Ovary (tissue), 7 donors: ENCODE measurements at regions not wholly inside any gene's neighbourhood (a gene's known extent, or its start where the extent isn't known, plus 50 kb on each side); places are given as distances from the start of the nearest gene placed in this dataset.

Experiments
- DNase-seq, 5 donors: peaks; one replicate each; pipeline ENCODE4 v3.0.0-alpha.2; 2019 to 2020
- H3K27ac ChIP-seq, 2 donors: fragments of 200-600 bp; one replicate each; pipeline versions ENCODE4 v1.5.1 to v1.8.0; 2019 to 2022
- H3K27me3 ChIP-seq: fragments of 200-600 bp; one replicate; pipeline ENCODE4 v1.8.0; 2022
- H3K36me3 ChIP-seq: fragments of 200-600 bp; sonication (generic); one replicate; pipeline ENCODE4 v1.5.1; 2019
- H3K4me1 ChIP-seq: one replicate; pipeline ENCODE4 v1.8.1; 2013; ENCODE audit warnings: mild to moderate bottlenecking, moderate library complexity; ENCODE audit not compliant: insufficient read depth
- H3K4me3 ChIP-seq: fragments of 200-600 bp; sonication (generic); one replicate; pipeline ENCODE4 v1.5.1; 2017
- H3K9me3 ChIP-seq, 2 donors: fragments of 200-600 bp in 1 of 2; sonication (generic) in 1 of 2; one replicate each; pipeline versions ENCODE4 v1.5.1 to v1.8.1; 2013 to 2019; ENCODE audit warnings: mild to moderate bottlenecking in 1 of 2, moderate library complexity in 1 of 2
- CTCF ChIP-seq, 3 donors: fragments of 450-650 bp in 2 of 3; fragments of 200-600 bp in 1 of 3; IDR thresholded peaks; one replicate each; pipeline versions ENCODE4 v1.5.1 to v1.8.0; 2016 to 2022; ENCODE audit warnings: antibody characterized with exemption in 3 of 3, mild to moderate bottlenecking in 1 of 3
- EP300 ChIP-seq: sonication (generic); formaldehyde crosslinking; IDR thresholded peaks from one replicate; pipeline ENCODE4 v1.6.1; 2017; ENCODE audit warnings: antibody characterized with exemption
- POLR2A ChIP-seq: fragments of 450-650 bp; IDR thresholded peaks from one replicate; pipeline ENCODE4 v1.6.1; 2017; ENCODE audit warnings: antibody characterized with exemption, mild to moderate bottlenecking, moderate library complexity
- WGBS, 3 donors: extraction: QIAGEN DNeasy Blood & Tissue Kit in 1 of 3; methylation state at CpG; one replicate each; pipeline versions ENCODE4 v1.1.5 to v1.1.7; 2013 to 2017; 5-methylcytosine and 5-hydroxymethylcytosine counted together
- intact Hi-C, 4 donors: fragments of 100-400 bp; cut with DNase I; formaldehyde crosslinking; loops; one replicate each; pipeline versions ENCODE4 v1.11.0 to v1.15.1; 2022 to 2023
- donor health status: DM: no; HTN: no; CAD: no; lungs with moderate emphysema.
- donor health status: DM: no; HTN: no; CAD: no.
- donor health status: Bipolar disorder and iron deficiency.
- donor health status: DM: no; HTN: no; CAD: no.
- donor health status: DM: yes; HTN: yes; CAD: no.

DNA sequence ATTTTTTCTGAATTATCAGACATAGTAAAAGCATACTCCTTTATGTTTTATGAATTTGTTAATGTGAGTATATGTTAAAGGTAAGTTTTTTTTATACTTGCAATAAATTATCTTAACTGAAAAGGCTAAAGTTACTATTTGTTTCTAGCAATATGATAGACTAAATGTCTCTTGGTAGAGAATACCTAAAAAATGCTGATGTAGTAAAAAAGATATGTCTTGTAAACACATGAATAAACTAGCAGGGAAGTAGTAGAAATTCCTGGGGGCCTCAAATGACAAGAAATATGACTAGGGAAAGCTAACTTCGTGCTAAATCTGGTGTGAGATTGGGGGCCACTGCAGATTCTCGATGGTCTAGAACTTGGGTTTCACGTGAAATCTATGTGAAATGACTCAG is 188.1 kb upstream of the CACNA1E start:
- no peak overlapping the region for H3K4me3 ChIP-seq
- H3K36me3 ChIP-seq: no peaks in the 10 kb centered on the region
- H3K27me3 ChIP-seq: no peaks in the 10 kb centered on the region
- intact Hi-C loops: no loop called here
- TF ChIP-seq POLR2A (no peak), EP300 (no peak), CTCF (IDR thresholded peaks at IDR 0.05) (no peak)
- WGBS, 3 donors: 67 to 81% (median 77%) methylated on average over 3 of the region's 3 CpGs
- H3K27ac ChIP-seq: no peak overlapping the region
- H3K9me3 ChIP-seq: no peaks in the 10 kb centered on the region
- DNase-seq: no peak
- no peaks in the 10 kb centered on the region for H3K4me1 ChIP-seq

DNA sequence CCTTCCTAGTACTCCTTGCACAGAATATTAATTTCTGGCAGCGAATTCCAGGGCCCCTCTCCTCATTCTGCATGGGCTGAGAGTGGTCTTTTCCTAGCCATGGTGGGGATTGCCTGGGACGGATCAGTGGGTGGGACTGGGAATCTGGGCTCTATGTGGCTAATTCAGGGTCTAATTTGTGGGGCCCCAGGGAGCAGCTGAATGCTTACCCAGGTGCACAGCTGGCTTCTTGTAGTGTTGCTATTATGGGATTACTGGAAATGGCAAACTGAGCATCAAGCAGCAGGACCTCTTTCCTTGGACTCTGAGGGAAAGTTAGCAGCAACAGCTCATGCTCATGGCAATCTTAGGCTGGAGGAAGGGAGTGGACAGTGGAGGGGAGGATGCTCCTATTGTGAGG is 187.1 kb upstream of the CACNA1E start:
- H3K27ac ChIP-seq: no peak overlapping the region
- intact Hi-C loops: no loop called here
- WGBS, 3 donors: 68 to 73% (median 68%) methylated on average over 2 of the region's 2 CpGs
- DNase-seq: no peak
- TF ChIP-seq EP300: no peak
- no peak for TF ChIP-seq POLR2A
- no peak for TF ChIP-seq CTCF (IDR thresholded peaks at IDR 0.05)
- H3K4me1 ChIP-seq: no peaks in the 10 kb centered on the region
- no peak overlapping the region for H3K4me3 ChIP-seq
- H3K27me3 ChIP-seq: no peaks in the 10 kb centered on the region
- H3K9me3 ChIP-seq: no peaks in the 10 kb centered on the region
- H3K36me3 ChIP-seq: no peaks in the 10 kb centered on the region

DNA sequence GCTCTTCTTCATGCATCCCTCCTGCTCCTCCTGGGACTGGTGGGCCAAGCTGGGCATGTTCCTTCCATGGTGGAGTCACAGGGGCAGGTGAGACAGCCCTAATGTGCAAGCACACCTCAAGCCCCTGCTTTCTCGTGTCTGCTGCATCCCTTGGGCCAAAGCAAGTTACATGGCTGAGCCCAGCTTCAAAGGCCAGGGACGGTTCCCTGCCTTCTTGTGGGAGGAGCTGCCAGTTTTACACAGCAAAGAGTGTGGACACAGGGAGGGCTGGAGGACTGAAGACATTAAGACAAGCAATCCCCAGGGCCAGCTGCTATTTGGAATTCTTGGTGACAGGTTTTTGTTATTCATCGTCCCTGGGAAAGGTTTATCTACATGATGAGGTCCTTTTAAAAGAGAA is 175.2 kb upstream of the CACNA1E start:
- no peaks in the 10 kb centered on the region for H3K4me1 ChIP-seq
- DNase-seq: no peak
- no peaks in the 10 kb centered on the region for H3K36me3 ChIP-seq
- TF ChIP-seq EP300: no peak
- H3K9me3 ChIP-seq: no peaks in the 10 kb centered on the region
- intact Hi-C loops: no loop called here
- 19 to 27% (median 22%) methylated on average over 3 of the region's 3 CpGs for WGBS, 3 donors
- no peak overlapping the region for H3K27ac ChIP-seq
- no peak overlapping the region for H3K4me3 ChIP-seq
- no peaks in the 10 kb centered on the region for H3K27me3 ChIP-seq

- Histone ChIP-seq H3K27me3 (no peaks in the 10 kb centered on the region), H3K4me1 (no peaks in the 10 kb centered on the region), H3K9me3 (no peaks in the 10 kb centered on the region), H3K27ac (no peak overlapping the region), H3K4me3 (no peak overlapping the region), H3K36me3 (no peaks in the 10 kb centered on the region)
- intact Hi-C loops: no loop called here
- no peak for DNase-seq
- 47 to 60% (median 60%) methylated on average over 2 of the region's 2 CpGs for WGBS, 3 donors
- TF ChIP-seq CTCF (IDR thresholded peaks at IDR 0.05) (no peak), POLR2A (no peak), EP300 (no peak)
These were observed 172.8 kb upstream of the CACNA1E start for GRCh38 chr1:181310560-181310959.

DNA sequence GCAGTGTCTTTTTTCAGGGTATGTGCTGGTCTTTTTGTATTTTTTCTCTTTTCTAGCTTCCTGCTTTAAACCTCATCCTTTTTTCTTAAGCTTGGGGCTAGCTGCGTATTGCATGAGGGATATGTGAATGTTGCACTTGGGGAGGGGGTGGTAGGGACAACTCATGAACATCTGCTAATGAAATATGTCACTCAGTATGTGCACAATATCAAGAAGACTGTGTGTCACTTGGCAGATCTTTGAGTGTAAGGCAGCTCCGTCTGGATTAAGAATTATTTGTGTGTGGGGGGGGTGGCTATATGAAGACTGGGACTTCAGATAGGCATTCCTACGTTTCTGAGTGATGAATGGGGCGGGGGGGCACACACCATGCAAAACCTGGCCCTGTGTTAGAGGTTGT is 170.4 kb upstream of the CACNA1E start:
- WGBS, 3 donors: 30 to 45% (median 35%) methylated on average over 4 of the region's 4 CpGs
- Histone ChIP-seq H3K9me3 (no peaks in the 10 kb centered on the region), H3K36me3 (no peaks in the 10 kb centered on the region), H3K27me3 (no peaks in the 10 kb centered on the region), H3K4me3 (no peak overlapping the region), H3K4me1 (no peaks in the 10 kb centered on the region), H3K27ac (no peak overlapping the region)
- DNase-seq: no peak
- TF ChIP-seq CTCF (IDR thresholded peaks at IDR 0.05) (no peak), EP300 (no peak), POLR2A (no peak)
- intact Hi-C loops: no loop called here
